ENCODE measurements at regions not wholly inside any gene's neighbourhood (a gene's known extent, or its start where the extent isn't known, plus 50 kb on each side); places are given as distances from the start of the nearest gene placed in this dataset.

DNA sequence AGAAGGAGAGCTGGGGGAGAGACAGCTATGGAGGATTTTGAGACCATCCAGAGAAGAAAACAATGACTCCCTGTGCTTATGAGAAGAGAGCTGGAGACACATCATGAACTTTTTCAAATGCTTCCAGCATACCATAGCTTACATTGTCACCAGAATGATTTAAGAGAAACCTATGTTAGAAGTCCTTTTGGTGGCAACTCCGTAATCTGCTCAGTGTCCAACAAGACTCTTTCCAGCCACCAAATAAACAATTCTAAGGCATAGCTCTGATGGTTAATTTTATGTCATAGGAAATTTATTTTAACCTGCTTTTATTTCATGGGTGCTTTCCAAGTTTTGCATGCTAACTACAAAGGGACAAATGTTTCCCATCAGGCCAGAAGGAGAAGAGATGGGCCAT, 200.3 kb upstream of the MCTP2 start:
- Histone ChIP-seq H3K36me3 (ENCODE audit: low read depth) (no peaks in the 10 kb centered on the region), H3K9me3 (no peaks in the 10 kb centered on the region), H3K4me3 (no peak overlapping the region), H3K4me1 (ENCODE audit: low read depth) (no peaks in the 10 kb centered on the region)
- TF ChIP-seq, protein P1, sequence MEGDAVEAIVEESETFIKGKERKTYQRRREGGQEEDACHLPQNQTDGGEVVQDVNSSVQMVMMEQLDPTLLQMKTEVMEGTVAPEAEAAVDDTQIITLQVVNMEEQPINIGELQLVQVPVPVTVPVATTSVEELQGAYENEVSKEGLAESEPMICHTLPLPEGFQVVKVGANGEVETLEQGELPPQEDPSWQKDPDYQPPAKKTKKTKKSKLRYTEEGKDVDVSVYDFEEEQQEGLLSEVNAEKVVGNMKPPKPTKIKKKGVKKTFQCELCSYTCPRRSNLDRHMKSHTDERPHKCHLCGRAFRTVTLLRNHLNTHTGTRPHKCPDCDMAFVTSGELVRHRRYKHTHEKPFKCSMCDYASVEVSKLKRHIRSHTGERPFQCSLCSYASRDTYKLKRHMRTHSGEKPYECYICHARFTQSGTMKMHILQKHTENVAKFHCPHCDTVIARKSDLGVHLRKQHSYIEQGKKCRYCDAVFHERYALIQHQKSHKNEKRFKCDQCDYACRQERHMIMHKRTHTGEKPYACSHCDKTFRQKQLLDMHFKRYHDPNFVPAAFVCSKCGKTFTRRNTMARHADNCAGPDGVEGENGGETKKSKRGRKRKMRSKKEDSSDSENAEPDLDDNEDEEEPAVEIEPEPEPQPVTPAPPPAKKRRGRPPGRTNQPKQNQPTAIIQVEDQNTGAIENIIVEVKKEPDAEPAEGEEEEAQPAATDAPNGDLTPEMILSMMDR (IDR thresholded peaks at IDR 0.05), result no peak
- DNase-seq, result no peak
- no peak for ATAC-seq
- intact Hi-C loops (cut with DNase I, micrococcal nuclease), result no loop called here

DNA sequence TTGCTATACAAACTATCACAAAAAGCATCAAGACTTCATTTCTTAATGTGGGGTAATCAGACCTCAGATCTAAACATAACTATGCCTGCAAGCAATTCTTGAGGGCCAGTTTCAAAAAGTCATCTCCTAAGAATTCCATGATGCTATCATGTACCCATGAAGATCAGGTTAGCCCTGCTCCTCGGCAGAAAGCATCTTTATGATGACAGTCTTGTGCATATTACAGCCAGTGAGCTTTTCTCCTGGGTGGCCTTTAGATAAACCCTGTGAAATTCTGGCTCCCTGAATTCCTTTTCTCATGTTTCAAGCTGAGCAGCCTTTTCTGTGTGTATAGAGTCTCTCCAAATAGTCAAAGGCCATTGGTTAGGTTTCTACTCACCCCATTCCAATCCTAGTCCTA, 201.9 kb upstream of the MCTP2 start:
- Histone ChIP-seq H3K9me3 (no peaks in the 10 kb centered on the region), H3K4me1 (ENCODE audit: low read depth) (no peaks in the 10 kb centered on the region), H3K4me3 (no peak overlapping the region), H3K36me3 (ENCODE audit: low read depth) (no peaks in the 10 kb centered on the region)
- TF ChIP-seq, protein P1 (IDR thresholded peaks at IDR 0.05), result no peak
- intact Hi-C loops (cut with DNase I, micrococcal nuclease), result no loop called here
- no peak for DNase-seq
- ATAC-seq, result no peak

DNA sequence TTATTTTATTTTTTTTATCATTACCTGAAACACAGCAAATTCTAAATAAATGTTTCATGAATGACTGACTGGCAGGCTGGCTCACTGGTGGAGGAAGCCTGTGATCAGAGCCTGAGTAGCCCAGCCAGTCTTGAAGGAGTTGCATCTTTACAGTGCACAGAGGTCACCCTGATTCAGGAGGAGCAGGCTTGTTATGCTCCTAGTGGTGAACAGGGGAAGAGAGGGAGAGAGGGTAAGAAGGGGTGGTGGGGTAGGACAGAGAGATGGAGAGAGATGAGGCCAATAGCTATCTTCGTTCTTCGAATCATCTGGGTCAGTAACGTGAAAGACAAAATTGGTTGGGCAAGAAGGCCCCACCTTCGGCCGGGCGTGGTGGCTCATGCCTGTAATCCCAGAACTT, 202.6 kb upstream of the MCTP2 start:
- DNase-seq, result no peak
- no peaks in the 10 kb centered on the region for H3K36me3 ChIP-seq (ENCODE audit: low read depth)
- H3K4me3 ChIP-seq, result no peak overlapping the region
- H3K4me1 ChIP-seq (ENCODE audit: low read depth), result no peaks in the 10 kb centered on the region
- intact Hi-C loops (cut with DNase I, micrococcal nuclease), result no loop called here
- ATAC-seq, result no peak
- no peaks in the 10 kb centered on the region for H3K9me3 ChIP-seq
- TF ChIP-seq, protein P1 (IDR thresholded peaks at IDR 0.05), result no peak

DNA sequence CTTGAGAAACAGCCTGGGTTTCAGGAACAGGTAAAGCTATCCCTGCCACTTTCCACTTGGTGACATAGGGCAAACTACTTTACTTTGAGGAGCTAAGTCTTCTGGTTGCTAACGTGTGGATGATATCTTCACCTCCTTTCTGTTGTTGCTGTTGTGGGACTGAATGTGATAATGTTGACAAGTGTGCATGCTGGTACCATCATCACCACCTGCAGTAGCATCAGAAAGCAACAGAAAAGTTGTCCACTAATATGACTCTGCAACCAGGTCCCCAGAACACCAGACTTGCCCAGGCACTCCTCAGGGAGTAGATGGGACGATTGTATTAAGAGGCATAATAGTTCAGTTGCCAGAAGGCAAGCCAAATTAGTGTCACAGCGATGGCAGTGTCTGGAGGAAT, 203.2 kb upstream of the MCTP2 start:
- no peak for ATAC-seq
- TF ChIP-seq, protein P1 (IDR thresholded peaks at IDR 0.05), result no peak
- intact Hi-C loops (cut with DNase I, micrococcal nuclease), result no loop called here
- H3K4me3 ChIP-seq, result no peak overlapping the region
- no peak for DNase-seq
- no peaks in the 10 kb centered on the region for H3K36me3 ChIP-seq (ENCODE audit: low read depth)
- H3K4me1 ChIP-seq (ENCODE audit: low read depth), result no peaks in the 10 kb centered on the region
- H3K9me3 ChIP-seq, result no peaks in the 10 kb centered on the region

DNA sequence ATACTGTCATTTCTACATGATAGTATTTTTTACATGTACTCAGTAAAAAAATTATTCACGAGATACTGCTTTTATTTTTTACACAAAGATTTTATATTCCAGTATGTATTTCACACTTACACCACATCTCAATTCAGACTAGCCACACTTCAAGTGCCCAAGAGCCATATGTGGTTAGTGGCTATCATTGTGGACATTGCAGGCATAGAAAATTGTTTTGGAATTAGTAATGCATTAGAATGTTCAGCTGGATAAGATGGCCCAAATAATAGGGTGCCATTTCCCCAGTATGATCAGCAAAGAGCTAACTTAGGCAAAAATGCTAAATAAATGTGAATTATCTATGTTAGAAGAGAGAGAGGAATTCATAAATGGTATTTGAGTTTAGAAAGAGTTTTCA, 203.8 kb upstream of the MCTP2 start:
- DNase-seq (no peak), ATAC-seq (no peak)
- H3K4me1 ChIP-seq (ENCODE audit: low read depth), result no peaks in the 10 kb centered on the region
- intact Hi-C loops (cut with DNase I, micrococcal nuclease), result no loop called here
- TF ChIP-seq, protein P1 (IDR thresholded peaks at IDR 0.05), result no peak
- no peaks in the 10 kb centered on the region for H3K36me3 ChIP-seq (ENCODE audit: low read depth)
- H3K4me3 ChIP-seq, result no peak overlapping the region
- H3K9me3 ChIP-seq, result no peaks in the 10 kb centered on the region

All from mucosa of descending colon (tissue), 3 donors.